ENCODE measurements at regions not wholly inside any gene's neighbourhood (a gene's known extent, or its start where the extent isn't known, plus 50 kb on each side); places are given as distances from the start of the nearest gene placed in this dataset.
A peak's percentile ranks its signal among the peaks of the same experiment; 100 is the strongest.

DNA sequence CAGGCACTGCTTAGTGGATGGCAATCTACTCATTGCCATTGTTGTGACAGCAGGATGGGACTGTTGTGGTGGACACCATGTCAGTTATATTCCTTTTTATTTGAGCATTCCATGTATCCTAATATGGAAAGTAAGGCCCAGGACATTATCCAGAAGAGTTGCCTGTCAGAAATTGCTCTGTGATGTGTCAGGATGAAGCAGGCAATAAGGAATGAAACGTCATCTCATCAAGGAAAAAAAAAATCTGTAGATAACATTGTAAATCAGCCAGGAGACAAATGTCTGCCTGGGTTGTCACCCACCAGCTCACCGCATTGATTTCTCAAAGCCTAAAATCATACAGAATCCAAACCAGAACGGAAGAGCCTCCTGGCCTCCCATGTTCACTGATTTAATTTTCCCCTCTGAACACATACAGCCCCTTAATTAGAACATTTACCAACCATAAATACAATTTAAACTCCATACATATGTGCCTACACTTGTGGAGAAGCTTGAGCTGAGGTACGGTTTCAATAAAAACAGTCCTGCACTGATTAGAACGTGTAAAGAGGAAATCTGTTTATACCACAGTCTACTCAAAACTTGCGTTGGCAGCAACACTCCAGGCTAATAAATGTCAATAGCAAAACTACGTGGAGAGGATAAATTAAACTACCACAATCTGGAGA is 73.9 kb downstream of the FOXD1 start:
- DNase-seq (ENCODE audit: low read depth, low spot score), result no peak

DNA sequence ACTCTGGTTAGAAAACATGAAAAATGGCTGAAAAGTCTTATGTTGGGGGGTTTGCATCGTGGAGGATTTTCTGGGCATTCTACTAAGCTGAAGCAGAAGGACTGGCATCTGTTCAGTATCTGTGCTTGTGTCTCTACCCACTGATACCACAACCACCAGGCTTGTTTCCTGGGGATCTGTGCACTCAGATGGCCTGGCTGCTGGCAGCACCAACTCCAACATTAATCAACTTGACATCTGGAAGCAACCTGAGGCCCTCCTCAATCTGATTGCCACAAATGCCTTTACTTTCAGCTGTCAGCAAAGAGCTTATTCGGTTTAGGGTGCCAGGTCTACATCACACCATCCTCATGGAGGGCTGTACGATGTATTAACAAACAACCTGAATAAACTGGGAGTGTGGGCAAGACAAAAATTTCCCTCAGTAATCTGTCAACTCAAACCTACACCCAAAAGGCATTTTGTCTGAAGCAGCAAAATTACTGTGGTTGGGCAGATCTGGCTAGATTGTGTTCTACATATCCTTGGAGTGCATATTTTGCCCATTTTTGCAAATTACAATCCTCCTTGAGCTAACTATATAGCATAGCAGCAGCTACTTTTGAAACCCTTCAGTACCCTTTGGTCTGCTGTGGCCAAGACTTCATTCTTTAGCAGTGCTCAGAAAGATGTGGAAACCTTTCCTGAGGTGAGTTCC is 74.6 kb downstream of the FOXD1 start:
- peak; percentile 19 for DNase-seq (ENCODE audit: low read depth, low spot score)

DNA sequence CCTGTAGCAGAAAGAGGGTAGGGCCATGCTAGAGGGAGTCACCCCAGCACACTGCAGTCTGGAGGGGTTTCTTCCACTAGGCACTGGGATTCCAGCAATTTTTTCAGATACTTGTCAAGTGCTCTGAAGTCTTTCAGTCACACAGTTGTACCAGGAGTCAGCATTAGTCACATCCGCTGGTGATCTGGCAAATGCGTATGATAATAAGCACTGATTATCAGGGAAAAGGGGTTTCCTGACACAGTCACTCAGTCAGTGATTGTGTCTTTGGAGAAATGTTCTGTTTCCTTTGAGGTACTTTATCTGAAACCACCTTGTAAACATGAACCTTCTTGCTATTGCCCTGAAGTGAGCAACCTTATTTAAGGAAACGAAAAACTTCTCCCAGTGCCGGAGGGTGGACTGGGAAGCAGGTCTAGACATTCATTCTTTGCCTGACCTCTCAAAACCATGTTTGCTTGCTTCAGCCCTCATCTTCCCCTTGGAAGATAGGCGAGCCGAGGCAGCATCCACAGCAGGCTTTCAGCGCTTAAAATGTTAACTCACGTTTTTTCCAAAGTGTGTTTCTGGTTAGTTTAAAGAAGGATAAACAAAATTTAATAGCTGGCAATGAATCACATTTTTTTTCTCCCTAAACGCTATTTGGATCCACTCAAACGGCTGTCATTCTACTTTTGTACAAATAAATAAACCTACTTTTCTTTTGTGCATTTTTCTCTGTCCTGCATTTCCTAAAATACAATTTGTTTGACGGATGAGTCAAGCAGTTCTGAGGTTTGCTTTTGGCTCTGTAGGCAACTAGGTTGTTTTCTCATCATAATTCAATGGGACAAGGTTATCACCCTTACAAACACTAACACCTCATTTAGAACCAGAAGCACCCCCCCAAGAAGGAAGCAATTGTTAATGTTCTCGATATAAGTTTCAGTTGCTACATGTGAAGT is 77.7 kb downstream of the FOXD1 start:
- DNase-seq (ENCODE audit: low read depth, low spot score), result peak; percentile 50

DNA sequence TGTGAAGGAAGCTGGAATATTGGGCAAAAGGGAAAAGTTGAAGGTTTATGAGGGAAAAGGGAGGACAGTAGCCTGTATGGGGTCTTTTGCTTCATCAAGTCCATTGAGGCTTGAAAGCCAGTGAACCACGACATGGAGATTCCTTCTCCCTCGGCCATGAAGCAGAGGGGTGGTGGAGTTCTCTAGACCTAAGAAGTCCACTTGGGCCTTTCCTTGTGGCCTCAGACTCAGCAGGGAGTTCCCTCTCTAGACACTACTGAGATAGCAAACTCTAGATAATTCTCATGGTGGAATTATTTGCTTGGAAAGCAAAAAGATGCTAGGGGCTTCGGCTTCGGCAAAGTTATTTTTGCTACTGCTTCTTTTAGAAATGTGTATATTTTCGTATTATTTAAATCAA is 78.5 kb downstream of the FOXD1 start:
- no peak for DNase-seq (ENCODE audit: low read depth, low spot score)

DNA sequence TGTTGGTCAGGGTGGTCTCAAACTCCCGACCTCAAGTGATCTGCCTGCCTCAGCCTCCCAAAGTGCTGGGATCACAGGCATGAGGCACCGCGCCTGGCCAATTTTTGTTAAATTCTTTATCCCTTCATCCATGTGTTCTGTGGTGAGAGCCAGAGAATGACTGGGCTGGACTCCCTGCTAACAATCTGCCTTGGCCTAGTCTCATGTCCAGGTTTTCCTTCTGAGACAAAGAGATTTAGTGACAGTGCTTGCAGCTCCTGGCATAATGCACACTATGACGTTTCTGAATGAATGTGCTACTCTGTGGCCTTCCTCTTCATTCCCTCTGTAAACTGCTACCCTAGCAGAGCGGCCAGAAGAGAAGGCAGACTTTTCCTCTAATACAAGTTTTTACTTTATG is 79.3 kb downstream of the FOXD1 start:
- DNase-seq (ENCODE audit: low read depth, low spot score), result no peak

DNA sequence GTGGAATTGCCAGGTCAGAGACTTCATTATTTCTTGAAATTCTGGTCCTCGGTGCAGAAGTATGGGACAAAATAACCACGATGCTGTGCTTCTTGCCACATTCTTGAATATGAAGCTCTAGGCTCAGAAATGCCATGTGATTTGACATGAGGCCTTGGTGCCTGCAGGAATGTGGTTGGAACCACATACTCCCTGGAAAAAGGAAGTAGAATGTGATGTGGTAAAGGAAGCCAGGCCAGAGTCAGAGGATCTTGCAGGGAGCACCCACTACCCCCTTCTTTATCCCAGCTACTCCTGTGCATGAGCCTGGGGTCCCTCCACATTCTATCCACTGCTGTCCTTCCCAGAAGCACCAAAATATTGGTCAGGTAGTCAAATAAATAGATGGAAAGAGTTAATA is 80.9 kb downstream of the FOXD1 start:
- no peak for DNase-seq (ENCODE audit: low read depth, low spot score)

DNA sequence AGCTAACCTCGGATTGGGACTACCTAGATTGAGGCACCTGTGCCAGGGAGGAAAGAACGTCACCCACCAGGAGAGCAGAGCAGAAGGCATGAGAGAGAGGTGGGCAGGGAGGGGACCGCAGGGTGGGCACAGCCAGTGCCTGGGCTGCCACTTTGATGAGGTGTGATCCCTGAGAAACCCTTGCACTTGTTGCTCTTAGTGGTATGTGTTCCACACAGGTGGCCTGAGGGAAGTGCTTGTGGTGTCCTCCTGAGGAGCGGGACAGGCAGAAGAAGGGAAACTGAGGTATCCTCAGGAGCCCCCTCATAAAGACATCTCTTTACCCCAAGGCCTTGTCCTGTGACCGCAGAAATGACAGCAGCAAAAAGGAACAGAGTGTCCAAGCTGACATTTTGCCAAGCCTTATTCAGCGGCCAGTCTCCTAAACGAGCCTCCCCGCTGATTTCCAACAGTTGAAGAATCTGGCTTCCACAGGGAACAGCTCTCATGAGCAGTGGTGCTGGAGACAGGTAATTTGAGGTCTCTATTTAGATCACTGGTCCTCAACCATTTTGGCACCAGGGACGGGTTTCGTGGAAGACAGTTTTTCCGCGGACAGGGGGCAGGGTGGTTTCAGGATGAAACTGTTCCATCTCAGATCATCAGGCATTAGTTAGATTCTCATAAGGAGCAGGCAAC is 82.4 kb downstream of the FOXD1 start:
- no peak for DNase-seq (ENCODE audit: low read depth, low spot score)

DNA sequence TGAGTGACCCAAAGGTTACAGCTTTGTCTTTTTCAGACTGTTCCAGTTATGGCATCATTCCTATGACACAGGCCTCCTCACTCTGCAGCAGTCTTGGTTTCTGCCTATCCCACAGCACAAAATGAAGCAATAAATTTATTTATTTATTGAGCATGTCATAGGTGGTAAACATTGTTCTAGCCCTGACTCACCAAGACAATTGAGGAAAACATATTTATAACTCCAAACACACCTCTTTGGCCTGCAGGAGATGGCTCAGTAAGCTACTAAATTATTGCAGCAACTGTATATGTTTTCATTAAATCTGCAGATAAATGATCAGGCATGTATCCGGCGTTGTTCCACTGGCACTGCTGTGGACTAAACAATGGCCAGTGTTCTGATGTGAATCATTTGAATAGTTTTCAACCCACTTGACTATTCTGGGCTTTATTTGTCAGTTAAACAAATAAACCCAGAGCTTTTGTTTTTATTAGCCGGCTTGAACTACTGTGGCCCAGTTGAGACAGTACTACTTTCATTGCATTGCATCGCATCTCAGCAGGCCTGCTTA is 83.2 kb downstream of the FOXD1 start:
- no peak for DNase-seq (ENCODE audit: low read depth, low spot score)

DNA sequence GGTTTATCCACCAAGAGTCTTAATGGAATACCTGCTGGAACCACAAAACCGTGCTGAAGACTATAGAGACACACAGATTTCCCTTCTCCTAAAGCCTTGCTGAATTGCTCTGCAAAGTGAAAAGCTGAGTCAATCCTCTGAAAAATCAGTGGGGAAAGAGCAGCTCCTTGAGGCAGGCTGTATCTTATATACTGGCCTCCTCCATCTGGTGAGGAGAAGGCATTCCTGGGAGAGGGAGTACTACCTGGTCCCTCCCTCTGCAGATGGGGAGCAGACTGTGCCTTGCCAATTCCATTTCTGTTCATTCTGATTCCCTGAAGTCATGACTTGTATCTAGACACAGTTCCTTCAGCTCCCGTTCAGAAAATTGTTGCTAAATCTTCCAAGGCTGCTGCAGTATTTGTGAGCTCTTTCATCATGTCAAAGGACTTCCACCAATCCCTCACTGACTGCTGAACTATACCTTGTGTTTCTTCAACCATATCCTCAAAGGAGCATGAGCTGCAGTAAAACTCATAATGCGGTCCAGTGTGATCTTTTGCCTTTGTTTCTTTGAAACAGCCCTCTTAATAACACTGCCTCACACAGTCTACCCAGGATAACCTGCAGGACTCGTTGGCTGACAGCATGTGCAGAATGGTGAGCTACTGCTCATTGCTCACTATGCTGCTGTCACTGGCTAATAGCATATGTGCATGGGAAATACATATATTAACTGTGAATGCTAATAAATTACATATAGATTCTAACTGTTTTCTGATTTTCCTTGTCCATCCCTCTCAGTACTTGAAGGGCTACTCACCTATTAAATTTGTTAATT is 84.5 kb downstream of the FOXD1 start:
- no peak for DNase-seq (ENCODE audit: low read depth, low spot score)

DNA sequence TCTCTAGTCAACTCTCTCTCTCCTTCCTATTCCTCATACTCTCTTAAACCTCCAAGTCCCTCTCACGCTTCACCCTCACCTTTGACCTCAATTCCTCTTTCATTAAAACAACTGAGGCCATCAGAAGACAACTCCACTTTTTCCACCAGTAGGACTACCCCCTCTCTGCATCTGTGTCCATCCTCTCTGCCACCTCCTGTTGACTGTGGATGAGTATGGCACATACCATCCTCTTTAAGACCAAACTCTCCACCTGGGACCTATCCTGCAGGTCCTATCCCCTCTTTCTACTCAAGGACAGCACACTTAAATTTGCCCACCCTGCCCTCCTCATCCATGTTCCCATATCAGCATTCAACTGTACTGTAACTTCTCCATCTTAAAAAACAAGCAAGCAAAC is 89.2 kb downstream of the FOXD1 start:
- DNase-seq (ENCODE audit: low read depth, low spot score), result no peak

DNA sequence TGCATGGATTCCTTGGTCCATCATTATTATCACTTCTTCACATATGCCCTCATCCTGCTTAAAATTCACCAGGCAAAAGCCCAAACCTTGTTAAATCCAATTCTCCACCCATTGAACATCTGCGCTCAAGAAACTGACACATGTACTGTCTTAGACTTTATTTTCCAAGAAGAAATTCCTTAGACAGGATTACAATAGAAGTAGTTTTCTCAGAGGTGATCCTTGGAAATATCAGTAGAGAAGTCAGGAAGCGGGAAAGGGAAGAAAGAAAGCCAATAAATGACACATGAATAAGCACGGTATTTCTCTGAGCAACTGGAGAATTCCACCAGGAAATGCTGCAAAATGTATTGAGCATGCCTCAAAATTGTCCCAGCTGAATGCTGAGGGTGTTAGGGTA is 90.2 kb downstream of the FOXD1 start:
- DNase-seq (ENCODE audit: low read depth, low spot score), result no peak

DNA sequence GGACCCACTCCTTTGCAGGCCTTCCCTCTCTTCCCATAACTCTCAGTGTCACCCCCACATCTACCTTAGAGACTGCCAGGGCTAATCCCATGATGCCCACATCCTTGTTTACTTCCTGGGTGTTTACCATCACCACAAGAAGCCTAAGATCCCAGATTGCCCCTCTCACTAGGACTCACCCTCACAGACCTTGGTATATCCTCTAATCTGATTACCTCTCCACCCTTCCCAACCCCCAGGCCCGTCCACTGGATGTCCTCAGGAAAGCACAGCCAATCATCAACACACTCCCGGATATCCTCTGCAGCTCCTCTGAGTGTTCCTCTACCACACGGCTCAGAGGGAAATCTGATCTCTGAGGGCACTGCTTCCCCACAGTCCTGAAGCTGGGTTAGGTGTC is 91.0 kb downstream of the FOXD1 start:
- DNase-seq (ENCODE audit: low read depth, low spot score), result no peak

DNA sequence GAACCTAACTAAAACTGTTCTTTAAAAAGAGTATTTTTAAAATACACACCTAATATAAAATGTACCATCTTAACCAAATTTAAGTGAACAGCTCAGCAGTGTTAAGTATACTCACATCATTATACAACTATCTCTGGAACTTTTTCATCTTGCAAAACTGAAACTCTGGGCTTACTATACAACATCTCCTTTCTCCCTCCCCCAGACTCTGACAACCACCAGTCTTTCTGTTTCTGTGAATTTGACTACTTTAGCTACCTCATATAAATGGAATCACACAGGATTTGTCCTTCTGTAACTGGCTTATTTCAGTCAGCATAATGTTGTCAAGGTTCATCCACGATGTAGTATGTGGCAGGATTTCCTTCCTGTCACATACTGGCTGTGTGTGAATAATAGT is 93.5 kb downstream of the FOXD1 start:
- no peak for DNase-seq (ENCODE audit: low read depth, low spot score)

DNA sequence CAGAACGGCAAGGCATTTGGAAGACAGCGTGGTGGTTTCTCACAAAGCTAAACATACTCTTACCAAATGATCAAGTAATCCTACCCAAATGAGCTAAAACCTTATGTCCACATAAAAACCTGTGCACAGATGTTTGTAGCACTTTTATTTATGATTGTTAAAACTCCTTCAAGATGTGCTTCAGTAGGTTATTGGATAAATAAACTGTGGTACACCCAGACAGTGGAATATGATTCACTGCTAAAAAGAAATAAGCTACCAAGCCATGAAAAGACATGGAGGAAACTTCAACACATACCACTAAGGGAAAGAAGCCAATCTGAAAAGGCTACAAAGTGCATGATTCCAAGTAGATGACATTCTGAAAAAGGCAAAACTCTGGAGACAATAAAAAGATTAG is 94.2 kb downstream of the FOXD1 start:
- no peak for DNase-seq (ENCODE audit: low read depth, low spot score)

DNA sequence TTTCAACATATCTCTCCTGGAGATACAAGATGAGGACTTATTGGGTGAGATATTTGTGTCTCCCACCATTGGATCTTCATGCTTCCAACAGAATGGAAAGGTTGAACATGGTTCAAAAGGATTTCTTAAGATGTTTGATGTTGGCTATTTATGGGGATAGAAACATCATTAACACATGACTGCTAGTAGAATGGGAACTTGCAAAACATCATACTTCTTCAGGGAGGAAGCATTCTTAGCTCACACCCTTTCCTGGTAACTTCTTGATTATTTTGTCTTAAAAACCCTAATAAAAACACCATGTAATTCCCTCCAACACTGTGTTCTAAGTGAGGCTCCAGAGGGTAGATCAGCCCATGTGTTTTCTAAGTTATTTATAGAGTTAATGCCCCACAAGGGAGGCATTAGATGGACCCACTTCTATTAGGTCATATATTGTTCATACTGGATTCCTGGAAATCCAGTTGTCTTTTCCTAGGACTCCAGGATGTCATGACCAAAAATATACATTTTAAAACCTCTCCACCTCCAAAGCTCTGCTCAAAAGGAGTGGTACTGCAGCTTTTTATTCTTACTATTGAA is 95.8 kb downstream of the FOXD1 start:
- DNase-seq (ENCODE audit: low read depth, low spot score), result no peak

DNA sequence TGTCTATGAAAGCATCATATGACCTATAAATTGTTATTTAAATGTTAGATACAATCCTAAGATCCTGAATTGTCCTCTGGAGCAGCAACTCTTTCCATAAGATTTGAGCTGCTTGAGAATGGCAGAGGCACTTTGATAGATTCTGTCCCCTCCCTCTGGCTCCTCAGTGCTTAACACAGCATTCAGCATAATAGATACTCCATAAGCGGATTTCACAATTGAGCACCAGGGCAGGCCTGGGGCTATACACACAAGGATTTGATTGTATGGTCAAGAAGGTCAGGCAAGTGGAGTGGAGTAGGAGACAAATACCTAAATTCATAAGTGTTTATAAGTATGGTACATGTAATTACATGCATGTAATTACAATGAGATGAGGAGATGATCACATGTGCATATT is 96.3 kb downstream of the FOXD1 start:
- DNase-seq (ENCODE audit: low read depth, low spot score), result no peak

DNA sequence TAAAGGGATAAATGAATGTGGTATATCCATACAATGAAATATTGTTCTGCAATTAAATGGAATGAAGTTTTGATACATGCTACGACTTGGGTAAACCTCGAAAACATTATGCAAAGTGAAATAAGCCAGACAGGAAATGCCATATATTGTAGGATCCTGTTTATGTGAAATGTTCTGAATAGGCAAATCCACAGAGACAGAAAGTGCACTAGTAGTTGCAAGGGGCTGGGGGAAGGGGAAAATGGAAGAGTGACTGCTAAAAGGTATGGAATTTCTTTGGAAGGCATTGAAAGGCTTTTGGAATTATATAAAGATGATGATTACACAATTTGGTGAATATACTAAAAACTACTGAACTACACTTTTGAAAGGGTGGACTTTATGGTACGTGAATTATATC is 97.0 kb downstream of the FOXD1 start:
- no peak for DNase-seq (ENCODE audit: low read depth, low spot score)

DNA sequence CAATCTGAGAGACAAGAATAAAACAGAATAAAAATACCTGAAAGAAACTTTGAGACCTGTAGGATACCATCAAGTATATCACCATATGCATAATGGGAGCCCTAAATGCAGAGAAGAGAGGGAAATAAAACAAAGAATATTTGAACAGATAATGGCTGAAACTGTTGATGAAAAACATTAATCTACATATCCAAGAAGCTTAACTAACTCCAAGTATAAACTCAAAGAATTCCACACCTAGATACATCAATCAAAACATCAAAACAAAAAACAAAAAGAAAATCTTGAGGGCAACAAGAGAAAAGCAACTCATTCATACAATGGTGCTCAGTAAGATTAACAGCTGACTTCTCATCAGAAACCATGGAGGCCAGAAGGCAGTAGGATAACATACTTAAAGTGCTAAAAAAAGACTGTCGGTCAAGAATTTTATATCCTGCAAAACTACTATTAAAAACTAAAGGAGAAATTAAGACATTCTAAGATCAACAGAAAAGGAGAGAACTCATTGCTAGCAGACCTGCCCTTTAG is 101.6 kb downstream of the FOXD1 start:
- no peak for DNase-seq (ENCODE audit: low read depth, low spot score)

DNA sequence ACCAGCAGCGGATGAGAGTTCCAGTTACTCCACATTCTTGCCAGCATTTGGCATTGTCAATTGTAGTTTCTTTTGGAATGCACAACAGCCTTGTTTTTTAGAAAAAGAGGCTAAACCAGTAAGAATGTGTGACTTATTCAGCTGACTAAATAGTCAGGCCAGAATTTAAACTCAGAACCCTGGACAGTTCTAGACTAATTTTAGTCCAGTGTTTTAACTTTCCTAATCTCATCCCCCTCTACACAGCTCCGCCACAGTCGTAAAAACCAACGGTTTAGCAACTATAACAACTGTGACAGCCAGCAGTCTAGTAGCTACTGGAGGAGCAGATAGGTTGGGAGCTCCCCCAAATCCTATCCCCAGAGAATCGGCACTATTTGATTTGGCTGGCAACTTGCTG is 103.7 kb downstream of the FOXD1 start:
- no peak for DNase-seq (ENCODE audit: low read depth, low spot score)

DNA sequence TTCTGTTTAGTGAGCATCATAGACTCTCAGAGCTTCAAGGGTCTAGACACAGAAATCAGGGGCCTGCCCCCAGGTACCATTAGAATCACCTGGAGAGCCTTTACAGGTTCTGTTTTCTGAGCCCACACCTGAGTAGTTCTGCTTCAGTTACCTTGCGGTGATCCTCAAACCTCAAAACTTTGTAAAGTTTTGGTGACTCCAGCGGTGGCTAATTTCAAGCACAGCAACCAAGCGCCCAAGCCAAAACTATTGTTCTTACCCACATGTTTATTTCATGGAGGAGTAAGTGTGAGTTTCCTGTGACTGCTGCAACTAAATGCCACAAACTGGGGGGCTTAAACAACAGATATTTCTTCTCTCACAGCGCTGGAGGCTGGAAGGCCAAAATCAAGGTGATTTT is 108.9 kb downstream of the FOXD1 start:
- no peak for DNase-seq (ENCODE audit: low read depth, low spot score)
